Epithelial cell of prostate (primary cell): ENCODE measurements at regions not wholly inside any gene's neighbourhood (a gene's known extent, or its start where the extent isn't known, plus 50 kb on each side); places are given as distances from the start of the nearest gene placed in this dataset.
"Not testable (repeated sequence)": the region's sequence is repeated elsewhere in the genome, so short reads cannot be mapped to it uniquely, and the experiment has no call there.

Source experiments
- DNase-seq: peaks from one replicate; pipeline ENCODE4 v3.0.0-alpha.2; 2011; ENCODE audit warnings: low read depth, low spot score
- H3K27ac ChIP-seq: fragments of 450-650 bp; 2 replicates; pipeline ENCODE4 v1.5.1; 2017; ENCODE audit warnings: mild to moderate bottlenecking

DNA sequence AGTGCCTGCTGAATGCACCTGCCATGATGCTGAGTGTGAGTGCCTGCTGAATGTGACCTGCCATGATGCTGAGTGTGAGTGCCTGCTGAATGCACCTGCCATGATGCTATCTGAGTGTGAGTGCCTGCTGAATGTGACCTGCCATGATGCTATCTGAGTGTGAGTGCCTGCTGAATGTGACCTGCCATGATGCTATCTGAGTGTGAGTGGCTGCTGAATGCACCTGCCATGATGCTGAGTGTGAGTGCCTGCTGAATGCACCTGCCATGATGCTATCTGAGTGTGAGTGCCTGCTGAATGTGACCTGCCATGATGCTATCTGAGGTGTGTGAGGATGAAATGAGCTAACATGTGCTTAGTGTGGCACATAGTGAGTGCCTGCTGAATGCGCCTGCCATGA lies 98.7 kb upstream of the SULF2 start:
- not testable (repeated sequence) for DNase-seq, H3K27ac ChIP-seq

DNA sequence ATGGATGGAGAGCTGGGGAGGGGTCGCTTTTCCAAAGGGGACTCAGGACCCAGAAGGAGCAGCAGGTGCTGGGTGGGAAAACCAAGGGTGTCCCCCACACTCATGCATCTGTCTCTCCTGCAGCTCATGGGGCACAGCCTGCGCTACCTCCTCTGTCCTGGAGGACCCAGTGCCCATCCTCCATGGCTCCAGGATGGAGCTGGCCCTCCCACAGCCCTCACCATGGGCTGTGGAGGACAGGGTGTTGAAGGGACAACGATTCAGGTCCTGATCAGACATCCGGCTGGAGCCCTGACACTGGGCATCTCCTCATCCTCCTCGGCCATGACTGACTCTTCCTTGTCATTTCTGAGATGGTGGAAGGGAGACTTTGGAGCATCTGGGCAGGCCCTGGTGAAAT lies 97.9 kb upstream of the SULF2 start:
- no peak for DNase-seq

DNA sequence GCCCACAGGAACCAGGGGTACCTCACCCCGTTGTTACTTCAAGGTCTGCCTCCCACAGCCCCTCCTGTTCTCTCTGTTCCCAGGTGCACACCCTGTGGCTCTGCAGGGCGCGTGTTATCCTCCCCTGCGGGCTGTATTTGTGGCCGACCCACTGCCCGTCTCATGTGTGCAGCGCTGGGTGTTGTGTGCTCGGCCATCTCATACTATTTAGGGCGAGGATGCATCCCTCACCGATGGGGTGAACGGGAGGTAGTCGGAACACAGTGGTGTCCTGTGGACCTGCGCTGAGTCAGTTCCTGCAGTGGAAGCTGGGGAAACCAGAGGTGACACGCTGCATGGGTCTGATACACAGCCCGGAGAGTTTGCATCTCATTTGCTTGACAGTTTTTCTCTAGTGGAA lies 94.5 kb upstream of the SULF2 start:
- no peak for DNase-seq
- no peak overlapping the region for H3K27ac ChIP-seq

More for the DNA sequence above, 97.9 kb upstream of the SULF2 start:
- H3K27ac ChIP-seq, result no peak overlapping the region

- no peak overlapping the region for H3K27ac ChIP-seq
- DNase-seq, result no peak
These were observed 93.3 kb upstream of the SULF2 start for GRCh38 chr20:47878601-47879027.

GRCh38 chr20:47876311-47877088 lies 91.2 kb upstream of the SULF2 start:
- DNase-seq, result no peak
- no peak overlapping the region for H3K27ac ChIP-seq

DNA sequence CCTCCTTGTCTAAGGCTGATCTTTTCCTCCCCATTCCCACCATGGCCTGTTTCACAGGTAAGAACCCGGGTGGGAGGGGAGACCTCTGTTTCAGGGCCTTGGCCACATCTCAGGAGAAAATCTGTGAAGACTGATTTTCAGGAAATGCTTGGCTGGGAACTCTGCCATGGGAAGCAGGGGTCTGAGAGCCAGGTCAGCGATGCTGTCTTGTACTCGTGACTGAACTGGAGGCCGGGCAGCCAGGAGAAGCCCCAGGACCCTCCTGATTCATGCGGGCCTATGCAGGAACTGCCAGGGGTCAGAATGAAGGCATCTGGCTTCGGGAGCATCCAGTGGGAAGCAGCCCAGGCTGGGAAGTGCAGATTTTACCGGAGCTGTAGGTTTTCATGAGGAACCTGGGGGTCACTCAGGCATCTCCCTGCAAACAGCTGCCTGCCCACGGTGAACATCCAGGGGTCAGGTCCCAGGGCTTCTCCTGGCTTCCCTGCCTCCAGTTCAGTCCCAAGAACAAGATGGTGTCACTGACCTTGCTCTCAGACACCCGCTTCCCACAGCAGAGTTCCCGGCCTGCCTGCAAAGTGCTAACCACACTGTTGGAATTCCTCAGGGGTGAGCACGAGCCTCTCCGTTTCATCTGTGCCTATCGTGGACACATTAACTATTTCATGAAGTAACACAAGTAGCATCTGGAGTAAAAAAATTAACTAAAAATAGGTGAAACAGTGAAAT lies 90.2 kb upstream of the SULF2 start:
- no peak overlapping the region for H3K27ac ChIP-seq
- no peak for DNase-seq

DNA sequence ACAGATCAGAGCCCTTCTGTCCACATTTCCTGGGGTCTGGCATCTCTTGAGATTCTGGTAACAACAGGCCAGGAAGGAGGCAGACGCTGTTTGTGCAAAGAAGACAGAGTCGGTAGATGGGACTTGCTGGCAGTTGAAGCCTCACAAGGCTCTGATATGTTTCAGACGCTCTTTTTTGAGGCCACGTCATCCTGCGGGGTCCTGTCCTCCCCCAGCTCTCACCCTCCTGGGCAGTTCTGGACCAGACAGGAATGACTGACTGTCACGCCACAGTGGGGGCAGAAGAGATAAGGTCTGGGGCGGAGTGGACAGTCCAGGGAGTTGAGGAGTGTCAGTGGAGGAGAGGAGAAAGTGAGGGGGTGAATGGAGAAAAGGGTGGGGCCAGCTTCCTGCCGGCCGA lies 87.1 kb upstream of the SULF2 start:
- DNase-seq, result no peak
- no peak overlapping the region for H3K27ac ChIP-seq

DNA sequence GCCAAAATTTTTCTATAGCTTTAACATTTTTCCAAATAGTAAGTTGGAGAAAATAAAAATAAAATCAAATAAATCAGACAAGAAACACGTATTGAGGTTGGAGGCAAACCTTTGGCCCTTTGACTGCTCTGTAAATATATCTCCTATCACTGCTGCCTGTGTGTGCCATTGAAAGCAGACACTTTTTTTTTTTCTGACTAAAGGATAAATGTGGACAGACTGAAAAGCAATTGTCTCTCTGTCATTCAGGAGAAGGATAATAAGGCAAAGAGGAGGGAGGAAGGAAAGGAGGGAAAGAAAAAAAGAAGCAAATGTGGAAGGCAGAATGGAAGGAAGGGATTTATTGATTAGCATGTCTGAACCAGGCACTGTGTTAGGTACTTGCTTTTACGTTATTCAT lies 85.2 kb upstream of the SULF2 start:
- no peak overlapping the region for H3K27ac ChIP-seq
- DNase-seq, result no peak

GRCh38 chr20:47868744-47869143 lies 83.5 kb upstream of the SULF2 start:
- H3K27ac ChIP-seq, result no peak overlapping the region
- no peak for DNase-seq

DNA sequence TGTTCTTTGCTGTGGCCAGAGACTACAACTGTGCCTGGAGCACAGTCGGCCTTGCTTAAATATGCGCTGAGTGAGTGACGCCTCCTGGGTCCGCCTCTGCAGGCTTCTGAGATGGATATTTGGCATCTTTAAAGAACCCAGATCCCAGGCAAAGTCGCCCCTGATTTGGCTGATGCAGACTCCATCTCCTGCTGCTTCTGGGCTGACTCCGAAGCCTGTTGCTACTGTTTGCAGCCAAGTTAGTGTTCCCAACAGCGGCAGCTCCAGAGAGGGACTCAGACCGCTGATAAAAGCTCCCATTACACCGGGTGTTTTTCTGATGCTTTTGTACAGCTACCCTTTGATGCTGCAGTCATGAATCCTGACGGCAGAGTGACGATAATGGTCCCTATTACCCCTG lies 83.0 kb upstream of the SULF2 start:
- no peak for DNase-seq
- H3K27ac ChIP-seq, result no peak overlapping the region

- DNase-seq, result no peak
- no peak overlapping the region for H3K27ac ChIP-seq
These were observed 82.5 kb upstream of the SULF2 start for GRCh38 chr20:47867831-47868230.

GRCh38 chr20:47866480-47866879 lies 81.2 kb upstream of the SULF2 start:
- no peak for DNase-seq
- H3K27ac ChIP-seq, result no peak overlapping the region

- no peak for DNase-seq
- H3K27ac ChIP-seq, result no peak overlapping the region
These were observed 80.6 kb upstream of the SULF2 start for GRCh38 chr20:47865912-47866311.

DNA sequence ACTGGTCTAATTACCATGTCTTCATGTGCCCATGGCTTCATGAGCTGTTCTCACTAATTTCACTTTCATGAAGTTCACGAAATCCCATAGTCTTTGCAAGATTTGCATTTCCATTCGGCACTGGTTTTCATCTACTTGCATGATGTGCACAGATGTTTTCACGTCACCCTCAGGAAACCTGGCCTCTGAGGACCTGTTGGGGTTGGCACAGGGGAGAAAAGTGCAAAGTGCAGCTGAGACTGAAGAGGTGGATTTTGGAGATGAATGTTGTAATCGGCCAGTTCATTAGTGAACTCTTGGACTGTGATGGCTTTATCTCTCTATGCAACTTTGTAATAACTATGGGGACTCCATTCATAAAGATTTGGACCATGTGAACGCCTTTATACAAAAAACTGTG lies 80.2 kb upstream of the SULF2 start:
- no peak overlapping the region for H3K27ac ChIP-seq
- DNase-seq, result no peak

GRCh38 chr20:47863981-47864380 lies 78.7 kb upstream of the SULF2 start:
- no peak overlapping the region for H3K27ac ChIP-seq
- DNase-seq, result no peak

GRCh38 chr20:47863315-47863965 lies 78.2 kb upstream of the SULF2 start:
- DNase-seq, result no peak
- no peak overlapping the region for H3K27ac ChIP-seq

DNA sequence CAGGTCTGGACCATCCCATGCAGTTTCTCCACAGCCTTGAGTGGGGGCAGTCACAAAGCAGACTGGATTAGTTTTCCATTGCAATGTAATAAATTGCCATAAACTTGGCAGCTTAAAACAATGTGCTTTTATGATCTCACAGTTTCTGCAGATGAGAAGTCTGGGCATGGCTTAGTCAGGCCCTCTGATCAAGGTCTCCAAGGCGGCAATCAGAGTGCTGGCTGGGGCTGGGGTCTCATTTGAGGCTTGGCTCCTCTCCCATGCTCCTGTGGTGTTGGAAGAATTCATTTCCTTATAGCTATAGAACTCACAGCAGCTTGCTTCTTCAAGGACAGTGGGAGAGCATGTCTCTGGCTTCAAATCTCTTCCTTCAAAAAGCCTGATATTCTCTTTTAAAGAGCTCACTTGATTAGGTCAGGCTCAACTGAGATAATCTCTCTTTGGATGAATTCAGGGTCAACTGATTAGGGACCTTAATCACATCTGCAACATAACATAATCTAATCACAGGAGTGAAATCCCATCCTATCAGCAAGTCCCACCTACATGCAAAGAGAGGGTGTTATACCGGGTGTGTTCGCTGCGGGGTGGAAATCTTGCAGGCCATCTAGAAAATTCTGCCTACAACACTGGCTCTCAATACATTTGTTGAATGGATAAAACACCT lies 77.4 kb upstream of the SULF2 start:
- no peak for DNase-seq
- H3K27ac ChIP-seq, result no peak overlapping the region

DNA sequence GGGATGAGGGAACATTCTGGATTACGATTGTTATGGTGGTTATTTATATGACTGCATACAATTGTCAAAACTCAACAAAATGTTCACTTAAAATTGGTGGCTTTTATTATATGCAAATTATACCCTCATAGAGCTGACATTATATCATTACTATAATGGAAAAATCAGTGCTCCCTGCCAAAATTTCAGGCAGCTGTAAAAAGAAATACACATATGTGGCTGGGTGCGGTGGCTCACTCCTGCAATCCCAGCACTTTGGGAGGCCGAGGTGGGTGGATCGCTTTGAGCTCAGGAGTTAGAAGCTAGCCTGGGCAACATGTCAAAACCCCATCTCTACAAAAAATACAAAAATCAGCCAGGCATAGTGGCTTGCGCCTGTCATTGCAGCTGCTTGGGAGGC lies 75.8 kb upstream of the SULF2 start:
- no peak for DNase-seq
- H3K27ac ChIP-seq, result no peak overlapping the region

GRCh38 chr20:47860049-47860830 lies 75.0 kb upstream of the SULF2 start:
- H3K27ac ChIP-seq, result no peak overlapping the region
- no peak for DNase-seq

GRCh38 chr20:47859278-47859677 lies 74.0 kb upstream of the SULF2 start:
- no peak for DNase-seq
- no peak overlapping the region for H3K27ac ChIP-seq
